ENCODE measurements at regions not wholly inside any gene's neighbourhood (a gene's known extent, or its start where the extent isn't known, plus 50 kb on each side); places are given as distances from the start of the nearest gene placed in this dataset.

GRCh38 chr15:37298271-37298670, 197.9 kb upstream of the MEIS2 start:
- no peak for TF ChIP-seq CTCF (IDR thresholded peaks at IDR 0.05)
- no peak overlapping the region for H3K4me3 ChIP-seq
- no peak overlapping the region for H3K27ac ChIP-seq
- no peak for DNase-seq (ENCODE audit: low spot score)

GRCh38 chr15:37339437-37339836, 239.1 kb upstream of the MEIS2 start:
- TF ChIP-seq CTCF (IDR thresholded peaks at IDR 0.05): no peak
- no peak overlapping the region for H3K27ac ChIP-seq
- DNase-seq (ENCODE audit: low spot score): no peak
- H3K4me3 ChIP-seq: no peak overlapping the region

GRCh38 chr15:37339856-37340255, 239.5 kb upstream of the MEIS2 start:
- no peak for TF ChIP-seq CTCF (IDR thresholded peaks at IDR 0.05)
- DNase-seq (ENCODE audit: low spot score): no peak
- no peak overlapping the region for H3K27ac ChIP-seq
- H3K4me3 ChIP-seq: no peak overlapping the region

- Histone ChIP-seq H3K4me3 (no peak overlapping the region), H3K27ac (no peak overlapping the region)
- TF ChIP-seq CTCF (IDR thresholded peaks at IDR 0.05): no peak
- no peak for DNase-seq (ENCODE audit: low spot score)
Observed at GRCh38 chr15:37340438-37340837, 240.1 kb upstream of the MEIS2 start.

GRCh38 chr15:37359101-37359892, 258.9 kb upstream of the MEIS2 start:
- no peak for TF ChIP-seq CTCF (IDR thresholded peaks at IDR 0.05)
- no peak overlapping the region for H3K27ac ChIP-seq
- DNase-seq (ENCODE audit: low spot score): no peak
- no peak overlapping the region for H3K4me3 ChIP-seq

- no peak for DNase-seq (ENCODE audit: low spot score)
- Histone ChIP-seq H3K4me3 (no peak overlapping the region), H3K27ac (no peak overlapping the region)
- no peak for TF ChIP-seq CTCF (IDR thresholded peaks at IDR 0.05)
Observed at GRCh38 chr15:37359893-37360290, 259.5 kb upstream of the MEIS2 start.

GRCh38 chr15:37360724-37361123, 260.4 kb upstream of the MEIS2 start:
- no peak overlapping the region for H3K27ac ChIP-seq
- no peak for TF ChIP-seq CTCF (IDR thresholded peaks at IDR 0.05)
- no peak overlapping the region for H3K4me3 ChIP-seq
- no peak for DNase-seq (ENCODE audit: low spot score)

All from coronary artery (tissue), 2 donors.